ENCODE measurements at regions not wholly inside any gene's neighbourhood (a gene's known extent, or its start where the extent isn't known, plus 50 kb on each side); places are given as distances from the start of the nearest gene placed in this dataset.

- TF ChIP-seq POLR2A (IDR thresholded peaks at IDR 0.05) (no peak), CTCF (IDR thresholded peaks at IDR 0.05) (no peak)
Measured at GRCh38 chr5:33043343-33043997, 332.3 kb downstream of the NPR3 start.

Measured in lower leg skin (tissue), 3 donors.